K562 (cell line): ENCODE measurements at regions not wholly inside any gene's neighbourhood (a gene's known extent, or its start where the extent isn't known, plus 50 kb on each side); places are given as distances from the start of the nearest gene placed in this dataset.

ENCODE experiments used
- COPS2 ChIP-seq: fragments of 450-650 bp; conservative IDR thresholded peaks from 2 replicates; pipeline ENCODE4 v1.6.1; 2016; ENCODE audit warnings: mild to moderate bottlenecking, moderate library complexity
- EP300 ChIP-seq: IDR thresholded peaks from 2 replicates; pipeline ENCODE4 v1.6.1; 2012; ENCODE audit warnings: low read length, improper control_type of control experiment
- HDAC3 ChIP-seq: fragments of 450-650 bp; IDR thresholded peaks from 2 replicates; pipeline ENCODE4 v1.6.1; 2018; ENCODE audit warnings: borderline replicate concordance, mild to moderate bottlenecking, moderate library complexity; ENCODE audit not compliant: partially characterized antibody
- ILF3 ChIP-seq: fragments of 450-650 bp; IDR thresholded peaks from 2 replicates; pipeline ENCODE4 v1.6.1; 2018; ENCODE audit warnings: antibody characterized with exemption, mild to moderate bottlenecking, moderate library complexity, borderline replicate concordance
- MAZ ChIP-seq, 2 experiments: fragments of 450-650 bp in 1 of 2; sonication (generic) in 1 of 2; formaldehyde crosslinking; IDR thresholded peaks in 1 of 2; conservative IDR thresholded peaks in 1 of 2; 2 replicates each; pipeline versions ENCODE4 v1.4.0 to v1.5.0; 2020; ENCODE audit warnings: mild to moderate bottlenecking in 1 of 2, missing genetic modification reagents in 1 of 2
- POLR3G ChIP-seq: IDR thresholded peaks from 2 replicates; pipeline ENCODE4 v1.6.1; 2011; ENCODE audit not compliant: insufficient read length, insufficient replicate concordance; ENCODE audit errors: extremely low read depth
- RBBP5 ChIP-seq: fragments of 200-600 bp; sonication (generic); IDR thresholded peaks from 2 replicates; pipeline ENCODE4 v1.6.1; 2012; ENCODE audit warnings: borderline replicate concordance, mild to moderate bottlenecking, low read length, control low read depth, inconsistent platforms; ENCODE audit not compliant: insufficient read depth, poor library complexity, severe bottlenecking
- TFAM ChIP-seq: fragments of 250-450 bp; sonication (Bioruptor Pico); conservative IDR thresholded peaks from 2 replicates; pipeline ENCODE4 v1.5.0; 2021; ENCODE audit warnings: mild to moderate bottlenecking, moderate library complexity
- ZNF764 ChIP-seq: fragments of 250-450 bp; sonication (Bioruptor Pico); IDR thresholded peaks from 2 replicates; pipeline ENCODE4 v1.4.0; 2020; ENCODE audit warnings: low read depth, mild to moderate bottlenecking, moderate library complexity
- TF ChIP-seq, protein P1 (sequence below): fragments of 250-450 bp; sonication (Bioruptor Pico); IDR thresholded peaks from 2 replicates; pipeline ENCODE4 v1.4.0; 2020
- TF ChIP-seq, protein P2 (sequence below): fragments of 450-650 bp; IDR thresholded peaks from 2 replicates; pipeline ENCODE4 v1.6.1; 2016; ENCODE audit warnings: low read depth

DNA sequence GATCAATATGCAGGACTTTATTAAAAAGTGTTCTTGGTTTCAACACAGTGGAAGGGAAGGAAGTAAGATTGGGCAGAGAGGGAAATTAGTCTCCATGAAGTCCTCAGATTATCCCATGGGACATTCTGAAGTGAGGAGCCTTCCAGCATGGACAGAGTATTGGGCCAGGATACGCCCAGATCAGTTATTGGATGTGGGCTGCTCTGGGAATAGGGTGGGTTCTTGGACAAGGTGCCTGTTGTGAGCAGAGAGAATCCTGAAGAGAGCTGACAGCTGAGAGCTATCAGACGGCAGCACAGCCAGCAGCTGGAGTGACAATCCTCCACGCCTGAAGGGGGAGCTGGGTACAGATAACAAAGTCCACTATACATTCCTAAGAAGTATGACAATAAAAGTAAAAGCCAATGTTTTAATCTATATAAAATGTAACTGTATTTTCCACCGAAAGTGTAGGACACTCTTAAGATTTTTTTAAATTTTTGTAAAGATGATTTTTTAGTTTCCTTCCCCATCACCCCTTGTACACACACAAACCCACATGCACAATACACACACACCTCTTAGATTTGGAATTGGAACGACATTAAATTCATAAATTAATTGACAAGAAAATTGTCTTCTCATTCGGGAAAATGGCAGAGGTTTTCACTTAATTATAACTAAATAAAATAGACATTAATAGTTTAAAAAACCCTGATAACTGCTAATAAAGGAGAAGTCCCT, 107.8 kb downstream of the FBXO5 start (continued):
- TF ChIP-seq RBBP5 (no peak), ZNF764 (CRISPR knock-in tag) (no peak), POLR3G (no peak), COPS2 (no peak), EP300 (peak; percentile 25; the same call in 1 of the 2 replicates), MAZ (CRISPR knock-in tag; conservative IDR thresholded peaks at IDR 0.05 in 1 of 2, IDR thresholded peaks at IDR 0.05 in 1 of 2) (no peak; a peak in 1 of 4 replicates), ILF3 (0 out of 2 replicates have a peak, but pooled peaks have one; percentile 53), TFAM (no peak), HDAC3 (peak; percentile 35)
- TF ChIP-seq, protein P1, sequence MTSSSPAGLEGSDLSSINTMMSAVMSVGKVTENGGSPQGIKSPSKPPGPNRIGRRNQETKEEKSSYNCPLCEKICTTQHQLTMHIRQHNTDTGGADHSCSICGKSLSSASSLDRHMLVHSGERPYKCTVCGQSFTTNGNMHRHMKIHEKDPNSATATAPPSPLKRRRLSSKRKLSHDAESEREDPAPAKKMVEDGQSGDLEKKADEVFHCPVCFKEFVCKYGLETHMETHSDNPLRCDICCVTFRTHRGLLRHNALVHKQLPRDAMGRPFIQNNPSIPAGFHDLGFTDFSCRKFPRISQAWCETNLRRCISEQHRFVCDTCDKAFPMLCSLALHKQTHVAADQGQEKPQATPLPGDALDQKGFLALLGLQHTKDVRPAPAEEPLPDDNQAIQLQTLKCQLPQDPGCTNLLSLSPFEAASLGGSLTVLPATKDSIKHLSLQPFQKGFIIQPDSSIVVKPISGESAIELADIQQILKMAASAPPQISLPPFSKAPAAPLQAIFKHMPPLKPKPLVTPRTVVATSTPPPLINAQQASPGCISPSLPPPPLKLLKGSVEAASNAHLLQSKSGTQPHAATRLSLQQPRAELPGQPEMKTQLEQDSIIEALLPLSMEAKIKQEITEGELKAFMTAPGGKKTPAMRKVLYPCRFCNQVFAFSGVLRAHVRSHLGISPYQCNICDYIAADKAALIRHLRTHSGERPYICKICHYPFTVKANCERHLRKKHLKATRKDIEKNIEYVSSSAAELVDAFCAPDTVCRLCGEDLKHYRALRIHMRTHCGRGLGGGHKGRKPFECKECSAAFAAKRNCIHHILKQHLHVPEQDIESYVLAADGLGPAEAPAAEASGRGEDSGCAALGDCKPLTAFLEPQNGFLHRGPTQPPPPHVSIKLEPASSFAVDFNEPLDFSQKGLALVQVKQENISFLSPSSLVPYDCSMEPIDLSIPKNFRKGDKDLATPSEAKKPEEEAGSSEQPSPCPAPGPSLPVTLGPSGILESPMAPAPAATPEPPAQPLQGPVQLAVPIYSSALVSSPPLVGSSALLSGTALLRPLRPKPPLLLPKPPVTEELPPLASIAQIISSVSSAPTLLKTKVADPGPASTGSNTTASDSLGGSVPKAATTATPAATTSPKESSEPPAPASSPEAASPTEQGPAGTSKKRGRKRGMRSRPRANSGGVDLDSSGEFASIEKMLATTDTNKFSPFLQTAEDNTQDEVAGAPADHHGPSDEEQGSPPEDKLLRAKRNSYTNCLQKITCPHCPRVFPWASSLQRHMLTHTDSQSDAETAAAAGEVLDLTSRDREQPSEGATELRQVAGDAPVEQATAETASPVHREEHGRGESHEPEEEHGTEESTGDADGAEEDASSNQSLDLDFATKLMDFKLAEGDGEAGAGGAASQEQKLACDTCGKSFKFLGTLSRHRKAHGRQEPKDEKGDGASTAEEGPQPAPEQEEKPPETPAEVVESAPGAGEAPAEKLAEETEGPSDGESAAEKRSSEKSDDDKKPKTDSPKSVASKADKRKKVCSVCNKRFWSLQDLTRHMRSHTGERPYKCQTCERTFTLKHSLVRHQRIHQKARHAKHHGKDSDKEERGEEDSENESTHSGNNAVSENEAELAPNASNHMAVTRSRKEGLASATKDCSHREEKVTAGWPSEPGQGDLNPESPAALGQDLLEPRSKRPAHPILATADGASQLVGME (CRISPR knock-in tag): no peak
- TF ChIP-seq, protein P2, sequence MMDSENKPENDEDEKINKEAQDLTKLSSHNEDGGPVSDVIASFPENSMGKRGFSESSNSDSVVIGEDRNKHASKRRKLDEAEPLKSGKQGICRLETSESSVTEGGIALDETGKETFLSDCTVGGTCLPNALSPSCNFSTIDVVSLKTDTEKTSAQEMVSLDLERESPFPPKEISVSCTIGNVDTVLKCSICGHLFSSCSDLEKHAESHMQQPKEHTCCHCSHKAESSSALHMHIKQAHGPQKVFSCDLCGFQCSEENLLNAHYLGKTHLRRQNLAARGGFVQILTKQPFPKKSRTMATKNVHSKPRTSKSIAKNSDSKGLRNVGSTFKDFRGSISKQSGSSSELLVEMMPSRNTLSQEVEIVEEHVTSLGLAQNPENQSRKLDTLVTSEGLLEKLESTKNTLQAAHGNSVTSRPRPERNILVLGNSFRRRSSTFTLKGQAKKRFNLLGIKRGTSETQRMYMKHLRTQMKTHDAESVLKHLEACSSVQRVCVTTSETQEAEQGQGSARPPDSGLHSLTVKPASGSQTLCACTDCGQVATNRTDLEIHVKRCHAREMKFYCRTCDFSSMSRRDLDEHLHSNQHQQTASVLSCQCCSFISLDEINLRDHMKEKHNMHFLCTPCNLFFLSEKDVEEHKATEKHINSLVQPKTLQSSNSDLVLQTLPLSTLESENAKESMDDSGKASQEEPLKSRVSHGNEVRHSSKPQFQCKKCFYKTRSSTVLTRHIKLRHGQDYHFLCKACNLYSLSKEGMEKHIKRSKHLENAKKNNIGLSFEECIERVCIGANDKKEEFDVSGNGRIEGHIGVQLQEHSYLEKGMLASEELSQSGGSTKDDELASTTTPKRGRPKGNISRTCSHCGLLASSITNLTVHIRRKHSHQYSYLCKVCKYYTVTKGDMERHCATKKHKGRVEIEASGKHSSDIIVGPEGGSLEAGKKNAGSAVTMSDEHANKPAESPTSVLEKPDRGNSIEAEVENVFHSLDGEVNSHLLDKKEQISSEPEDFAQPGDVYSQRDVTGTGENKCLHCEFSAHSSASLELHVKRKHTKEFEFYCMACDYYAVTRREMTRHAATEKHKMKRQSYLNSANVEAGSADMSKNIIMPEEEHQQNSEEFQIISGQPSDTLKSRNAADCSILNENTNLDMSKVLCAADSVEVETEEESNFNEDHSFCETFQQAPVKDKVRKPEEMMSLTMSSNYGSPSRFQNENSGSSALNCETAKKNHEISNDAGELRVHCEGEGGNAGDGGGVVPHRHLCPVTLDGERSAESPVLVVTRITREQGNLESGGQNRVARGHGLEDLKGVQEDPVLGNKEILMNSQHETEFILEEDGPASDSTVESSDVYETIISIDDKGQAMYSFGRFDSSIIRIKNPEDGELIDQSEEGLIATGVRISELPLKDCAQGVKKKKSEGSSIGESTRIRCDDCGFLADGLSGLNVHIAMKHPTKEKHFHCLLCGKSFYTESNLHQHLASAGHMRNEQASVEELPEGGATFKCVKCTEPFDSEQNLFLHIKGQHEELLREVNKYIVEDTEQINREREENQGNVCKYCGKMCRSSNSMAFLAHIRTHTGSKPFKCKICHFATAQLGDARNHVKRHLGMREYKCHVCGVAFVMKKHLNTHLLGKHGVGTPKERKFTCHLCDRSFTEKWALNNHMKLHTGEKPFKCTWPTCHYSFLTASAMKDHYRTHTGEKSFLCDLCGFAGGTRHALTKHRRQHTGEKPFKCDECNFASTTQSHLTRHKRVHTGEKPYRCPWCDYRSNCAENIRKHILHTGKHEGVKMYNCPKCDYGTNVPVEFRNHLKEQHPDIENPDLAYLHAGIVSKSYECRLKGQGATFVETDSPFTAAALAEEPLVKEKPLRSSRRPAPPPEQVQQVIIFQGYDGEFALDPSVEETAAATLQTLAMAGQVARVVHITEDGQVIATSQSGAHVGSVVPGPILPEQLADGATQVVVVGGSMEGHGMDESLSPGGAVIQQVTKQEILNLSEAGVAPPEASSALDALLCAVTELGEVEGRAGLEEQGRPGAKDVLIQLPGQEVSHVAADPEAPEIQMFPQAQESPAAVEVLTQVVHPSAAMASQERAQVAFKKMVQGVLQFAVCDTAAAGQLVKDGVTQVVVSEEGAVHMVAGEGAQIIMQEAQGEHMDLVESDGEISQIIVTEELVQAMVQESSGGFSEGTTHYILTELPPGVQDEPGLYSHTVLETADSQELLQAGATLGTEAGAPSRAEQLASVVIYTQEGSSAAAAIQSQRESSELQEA: 0 out of 2 replicates have a peak, but pooled peaks have one; percentile 26
